GM19463 (cell line): ENCODE measurements at regions not wholly inside any gene's neighbourhood (a gene's known extent, or its start where the extent isn't known, plus 50 kb on each side); places are given as distances from the start of the nearest gene placed in this dataset.
"Not testable (repeated sequence)": the region's sequence is repeated elsewhere in the genome, so short reads cannot be mapped to it uniquely, and the experiment has no call there.

Experiments
- ATAC-seq: cut with Tn5 transposase; IDR thresholded peaks from one replicate; pipeline ENCODE4 v1.9.1; 2021; ENCODE audit warnings: mild to moderate bottlenecking, moderate library complexity; ENCODE audit not compliant: unreplicated experiment

GRCh38 chr5:154626876-154627557 is 128.2 kb upstream of the LARP1 start:
- ATAC-seq = no peak

DNA sequence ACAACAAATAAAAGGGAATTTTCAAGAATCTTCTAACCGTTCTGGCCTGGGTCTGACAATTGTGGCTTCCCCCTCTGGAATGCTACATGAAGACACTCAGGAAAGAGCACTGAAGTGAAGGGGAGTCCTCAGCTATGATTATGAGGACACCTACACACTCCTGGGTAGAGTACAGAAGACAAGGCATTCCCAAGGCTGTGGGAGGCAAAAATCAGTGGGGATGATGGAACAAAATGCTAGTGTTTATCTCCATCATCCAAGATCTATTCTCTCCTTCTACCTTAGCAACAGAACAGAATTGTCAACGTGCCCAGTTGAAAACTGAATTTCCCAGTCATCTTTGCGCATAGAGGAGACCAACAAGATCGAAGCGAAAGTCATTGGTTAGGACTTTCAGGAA is 130.1 kb upstream of the LARP1 start:
- no peak for ATAC-seq

GRCh38 chr5:154624341-154624740 is 130.8 kb upstream of the LARP1 start:
- ATAC-seq = no peak

GRCh38 chr5:154620411-154620810 is 134.8 kb upstream of the LARP1 start:
- ATAC-seq = no peak

DNA sequence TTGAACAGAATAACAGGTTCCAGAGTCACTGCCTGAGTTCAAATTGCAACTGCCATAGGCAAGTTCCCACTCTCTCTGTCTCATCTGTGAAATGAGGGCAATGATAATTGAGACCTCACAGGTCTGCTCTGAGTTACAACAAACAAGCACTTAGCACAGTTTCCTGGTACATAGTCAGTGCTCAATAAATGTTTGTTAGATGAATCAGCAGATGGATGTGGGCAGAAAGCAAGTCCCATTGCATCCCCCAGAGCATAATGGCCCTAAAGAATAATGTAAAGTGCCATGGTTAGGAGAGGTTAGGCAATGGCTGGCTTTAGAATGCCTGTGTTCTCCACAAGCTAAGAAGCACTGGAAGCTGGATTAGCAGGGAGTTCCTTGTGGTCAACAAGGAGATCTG is 136.5 kb upstream of the LARP1 start:
- ATAC-seq = no peak

DNA sequence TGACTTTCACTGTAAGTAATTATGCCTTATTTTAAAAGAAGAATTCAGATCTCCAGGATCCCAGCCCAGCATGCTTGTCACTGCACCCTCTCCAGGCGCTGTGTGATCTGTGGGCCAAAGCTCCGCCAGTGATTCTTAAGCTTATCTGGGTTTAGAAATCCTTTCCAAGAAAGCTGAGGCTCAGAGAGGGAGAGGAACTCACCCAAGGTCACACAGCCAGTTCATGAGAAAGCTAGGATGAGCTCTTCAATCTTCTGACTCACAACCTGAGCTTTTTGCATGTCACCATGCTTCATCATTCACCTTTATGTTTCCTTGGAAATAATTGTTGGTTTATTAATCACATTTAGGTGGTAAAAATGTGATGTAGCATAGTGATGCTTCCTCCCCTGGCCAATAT is 136.6 kb upstream of the HAND1 start:
- no peak for ATAC-seq

GRCh38 chr5:154614125-154614524 is 136.1 kb upstream of the HAND1 start:
- ATAC-seq = no peak

DNA sequence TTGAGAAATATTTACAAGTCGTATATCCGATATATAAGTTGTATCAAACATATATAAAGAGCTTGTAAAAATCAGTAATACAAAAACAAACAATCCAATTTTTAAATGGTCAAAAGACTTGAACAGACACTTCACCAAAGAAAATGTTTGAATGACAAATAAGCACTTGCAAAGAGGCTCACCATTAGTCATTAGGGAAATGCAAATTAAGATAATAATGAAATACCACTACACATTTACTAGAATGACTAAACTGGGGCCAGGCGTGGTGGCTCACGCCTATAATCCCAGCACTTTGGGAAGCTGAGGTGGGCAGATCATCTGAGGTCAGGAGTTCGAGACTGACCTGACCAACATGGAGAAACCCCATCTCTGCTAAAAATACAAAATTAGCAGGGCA is 134.6 kb upstream of the HAND1 start:
- ATAC-seq = no peak

DNA sequence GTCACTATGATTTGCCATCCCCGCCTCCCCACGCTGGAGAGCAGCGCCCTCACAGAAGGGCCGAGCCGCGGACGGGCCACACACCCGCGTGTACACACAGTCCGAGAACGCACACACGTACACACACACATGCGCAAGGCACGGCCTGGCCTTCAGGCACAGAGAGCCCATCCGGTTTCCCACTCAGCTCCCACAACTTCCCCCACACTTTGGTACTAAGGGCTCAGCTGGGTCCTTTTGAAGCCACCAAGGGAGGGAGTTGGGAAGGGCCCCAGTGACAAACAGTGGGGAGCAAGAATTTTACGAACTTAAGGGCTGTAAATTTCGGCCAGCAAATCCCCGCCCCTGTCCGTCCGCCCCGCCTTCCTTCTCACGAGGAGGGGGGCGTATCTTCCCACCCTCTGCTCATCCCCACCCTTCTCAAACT is 133.3 kb upstream of the HAND1 start:
- no peak for ATAC-seq

DNA sequence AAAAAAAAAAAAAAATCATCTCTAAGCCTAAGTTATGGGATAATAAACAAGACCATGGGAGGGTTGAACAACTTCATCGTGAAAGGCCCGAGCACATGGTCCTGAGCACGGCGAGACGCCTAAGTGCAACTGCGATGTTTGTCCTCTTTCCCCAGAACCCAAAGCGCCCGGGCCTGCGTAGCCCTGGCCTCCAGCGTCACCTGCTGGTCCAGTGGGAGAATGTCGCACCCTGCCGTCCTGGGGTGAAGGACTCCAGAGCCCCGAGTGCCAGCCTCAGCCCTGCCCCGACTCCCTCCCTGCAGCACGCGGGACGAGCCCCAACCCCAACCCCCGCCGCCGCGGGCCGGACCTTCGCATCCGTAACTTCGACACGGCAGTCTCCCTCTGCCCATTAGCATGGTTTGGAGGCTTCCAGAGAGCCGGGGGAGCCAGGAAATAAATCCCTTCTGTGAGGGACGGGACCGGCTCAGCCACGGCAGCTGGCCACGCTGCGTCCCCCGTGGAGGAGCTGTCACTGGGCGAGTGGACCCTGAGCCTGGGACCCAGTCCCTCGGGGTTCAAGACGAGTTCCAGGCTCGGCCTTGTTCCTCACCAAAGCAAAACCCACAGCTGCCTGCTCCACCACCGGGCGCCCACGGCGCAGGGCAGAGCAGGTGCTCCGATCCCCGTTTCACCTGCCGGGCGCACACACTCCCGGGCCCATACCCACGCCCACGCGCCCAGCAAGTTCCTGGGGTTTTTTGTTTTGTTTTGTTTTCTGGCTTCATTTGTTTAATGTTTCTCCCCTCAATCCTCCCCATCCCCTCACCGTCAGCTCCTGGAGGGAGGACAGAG is 132.5 kb upstream of the HAND1 start:
- peak; percentile 90 for ATAC-seq

DNA sequence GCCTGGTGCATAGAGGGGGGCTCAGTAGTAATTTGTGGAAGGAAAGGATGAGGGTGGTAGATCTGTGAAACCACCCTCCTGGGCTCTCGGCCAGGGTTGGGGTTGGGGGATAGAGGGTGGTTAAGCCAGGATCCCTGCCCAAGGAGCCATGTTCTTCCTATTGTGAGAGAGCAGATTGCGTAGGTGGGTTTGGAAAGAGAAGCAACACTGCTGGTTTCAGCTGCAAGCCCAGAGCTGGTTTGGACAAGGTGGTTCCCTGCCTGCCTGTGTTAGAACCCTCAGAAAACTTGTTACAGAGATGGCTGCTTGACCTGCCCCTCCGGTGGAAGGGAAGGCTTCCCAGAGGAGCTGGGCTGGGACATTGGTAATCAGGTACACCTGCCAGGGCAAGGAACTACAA is 131.2 kb upstream of the HAND1 start:
- no peak for ATAC-seq

GRCh38 chr5:154608531-154609011 is 130.5 kb upstream of the HAND1 start:
- no peak for ATAC-seq

GRCh38 chr5:154607746-154608145 is 129.7 kb upstream of the HAND1 start:
- no peak for ATAC-seq

- no peak for ATAC-seq
These were observed 128.2 kb upstream of the HAND1 start for GRCh38 chr5:154606246-154606645.

GRCh38 chr5:154603953-154604679 is 126.1 kb upstream of the HAND1 start:
- no peak for ATAC-seq

DNA sequence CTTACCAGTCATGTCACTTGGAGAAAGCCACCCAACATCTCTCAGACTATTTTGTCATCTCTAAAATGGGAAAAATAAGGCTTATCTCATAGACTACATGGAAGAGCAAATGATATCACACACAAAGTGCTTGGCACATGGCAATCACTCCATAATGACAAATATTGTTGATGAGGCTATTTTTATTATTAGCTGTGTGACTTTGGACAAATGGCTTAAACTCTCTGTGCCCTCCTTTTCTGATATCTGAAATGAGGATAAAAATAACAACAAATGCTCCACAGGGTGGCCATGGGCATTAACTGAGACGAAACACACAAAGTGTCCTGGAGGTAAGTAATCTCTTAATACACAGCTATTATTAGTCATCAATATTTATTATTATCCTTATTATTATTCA is 125.5 kb upstream of the HAND1 start:
- no peak for ATAC-seq

DNA sequence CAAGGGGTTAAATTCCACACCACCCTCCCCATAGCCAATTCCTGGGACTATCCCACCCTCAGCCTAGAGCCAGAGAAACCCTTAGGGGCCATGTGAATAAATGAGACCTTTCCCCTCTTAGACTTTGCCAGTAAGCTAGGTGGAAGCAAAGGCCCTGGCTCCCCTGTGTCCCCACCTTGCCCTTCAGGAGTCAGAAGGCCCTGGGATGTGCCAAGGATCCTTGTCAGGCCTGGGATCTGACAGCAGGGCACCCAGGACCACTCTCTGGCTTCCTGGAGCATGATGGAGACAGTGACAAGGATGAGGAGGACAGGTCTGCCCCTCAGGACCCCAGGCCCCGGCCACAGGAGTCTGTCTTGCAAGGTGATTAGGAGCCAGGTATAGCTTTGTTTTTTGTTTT is 125.0 kb upstream of the HAND1 start:
- ATAC-seq = no peak

DNA sequence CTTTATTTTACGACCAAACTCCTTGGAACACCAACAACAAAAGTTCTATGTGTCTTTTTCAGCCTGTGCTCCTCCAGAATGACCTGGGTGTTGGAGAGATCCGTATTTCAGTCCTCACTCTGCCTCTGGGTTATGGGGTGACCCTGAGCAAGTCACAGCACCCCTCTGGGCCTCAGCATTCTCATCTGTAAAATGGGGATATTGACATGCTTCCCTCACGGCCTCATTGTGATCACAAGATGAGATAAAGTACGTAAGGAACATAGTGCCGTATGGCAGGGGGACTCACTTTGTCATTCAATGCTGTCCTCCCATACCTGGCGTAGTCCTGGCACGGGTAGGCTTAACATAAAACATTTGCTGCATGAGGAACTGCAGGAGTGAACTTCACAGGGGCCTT is 123.0 kb upstream of the HAND1 start:
- ATAC-seq = no peak

DNA sequence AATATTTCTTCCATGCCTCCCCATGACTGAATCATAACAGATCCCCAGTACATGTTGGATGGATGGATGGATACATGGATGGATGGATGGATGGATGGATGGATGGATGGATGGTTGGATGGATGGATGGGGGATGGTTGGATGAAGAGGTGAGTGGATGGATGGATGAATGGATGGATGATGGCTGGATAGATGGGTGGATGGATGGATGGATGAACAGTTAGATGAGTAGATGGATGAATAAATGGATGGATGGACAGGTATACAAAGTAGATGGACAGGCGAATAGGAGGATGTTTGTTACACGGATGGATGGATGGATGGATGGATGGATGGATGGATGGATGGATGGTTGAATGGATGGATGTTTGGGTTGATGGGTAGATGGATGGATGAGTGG is 120.0 kb upstream of the HAND1 start:
- no peak for ATAC-seq

- not testable (repeated sequence) for ATAC-seq
These were observed 118.8 kb upstream of the HAND1 start for GRCh38 chr5:154596844-154597243.

GRCh38 chr5:154595662-154596061 is 117.6 kb upstream of the HAND1 start:
- ATAC-seq = no peak

DNA sequence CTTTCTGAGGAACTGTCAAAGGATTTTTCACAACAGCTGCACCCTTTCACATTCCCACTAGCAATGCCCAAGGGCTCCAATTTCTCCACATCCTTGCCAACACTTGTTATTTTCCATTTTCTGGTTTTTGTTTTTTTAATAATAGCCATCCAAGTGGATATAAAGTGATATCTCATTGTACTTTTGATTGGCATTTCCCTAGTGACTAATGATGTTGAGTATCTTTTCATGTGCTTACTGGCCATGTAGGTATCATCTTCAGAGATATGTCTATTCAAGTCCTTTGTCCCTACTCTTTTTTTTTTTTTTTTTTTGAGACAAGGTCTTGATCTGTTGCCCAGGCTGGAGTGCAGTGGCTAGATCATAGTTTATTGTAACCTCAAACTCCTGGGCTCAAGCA is 115.8 kb upstream of the HAND1 start:
- ATAC-seq = no peak
